NCI-H2171 treated with DMSO at 0.1 percent for 48 hours (cell line): ENCODE measurements at regions not wholly inside any gene's neighbourhood (a gene's known extent, or its start where the extent isn't known, plus 50 kb on each side); places are given as distances from the start of the nearest gene placed in this dataset.
"Not testable (repeated sequence)": the region's sequence is repeated elsewhere in the genome, so short reads cannot be mapped to it uniquely, and the experiment has no call there.

ENCODE experiments used
- DNase-seq: peaks from one replicate; lab custom pipeline; 2025; lab: John Stamatoyannopoulos, UW

DNA sequence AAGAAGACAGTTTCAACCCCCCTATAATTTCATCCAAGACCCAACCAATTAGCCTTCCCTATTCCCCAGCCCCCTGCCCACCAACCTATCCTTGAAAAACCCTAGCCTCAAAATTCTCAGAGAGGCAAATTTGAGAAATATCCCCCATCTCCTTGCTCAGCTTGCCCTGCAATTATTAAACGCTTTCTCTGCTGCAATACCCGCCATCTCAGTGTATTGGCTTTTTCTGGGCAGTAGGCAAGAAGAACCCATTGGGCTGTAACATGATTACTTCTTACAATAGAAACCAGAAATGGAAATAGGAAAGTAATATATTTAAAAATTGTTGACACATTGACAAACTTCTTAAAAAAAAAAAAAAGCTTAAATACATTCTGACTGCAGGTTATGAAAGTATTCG lies 140.6 kb upstream of the CCDC150 start:
- no peak for DNase-seq

DNA sequence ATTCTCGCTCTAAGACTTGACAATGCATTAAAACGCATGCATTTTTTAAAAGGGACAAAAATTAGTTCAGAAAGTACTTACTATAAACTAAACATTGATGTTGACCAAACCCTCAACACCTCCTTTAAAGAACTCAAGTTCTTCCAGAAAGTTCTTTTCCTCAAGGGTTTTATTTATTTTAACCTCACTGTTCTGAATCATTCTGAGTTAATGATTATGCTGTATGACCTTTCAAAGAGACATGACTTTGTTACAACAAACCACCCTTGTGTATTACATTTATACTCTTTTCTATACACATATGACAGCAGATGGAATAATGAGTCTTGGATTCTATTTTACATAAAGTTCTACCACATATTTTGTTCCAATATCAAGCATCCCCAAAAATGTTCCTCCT lies 139.8 kb upstream of the CCDC150 start:
- DNase-seq: no peak

DNA sequence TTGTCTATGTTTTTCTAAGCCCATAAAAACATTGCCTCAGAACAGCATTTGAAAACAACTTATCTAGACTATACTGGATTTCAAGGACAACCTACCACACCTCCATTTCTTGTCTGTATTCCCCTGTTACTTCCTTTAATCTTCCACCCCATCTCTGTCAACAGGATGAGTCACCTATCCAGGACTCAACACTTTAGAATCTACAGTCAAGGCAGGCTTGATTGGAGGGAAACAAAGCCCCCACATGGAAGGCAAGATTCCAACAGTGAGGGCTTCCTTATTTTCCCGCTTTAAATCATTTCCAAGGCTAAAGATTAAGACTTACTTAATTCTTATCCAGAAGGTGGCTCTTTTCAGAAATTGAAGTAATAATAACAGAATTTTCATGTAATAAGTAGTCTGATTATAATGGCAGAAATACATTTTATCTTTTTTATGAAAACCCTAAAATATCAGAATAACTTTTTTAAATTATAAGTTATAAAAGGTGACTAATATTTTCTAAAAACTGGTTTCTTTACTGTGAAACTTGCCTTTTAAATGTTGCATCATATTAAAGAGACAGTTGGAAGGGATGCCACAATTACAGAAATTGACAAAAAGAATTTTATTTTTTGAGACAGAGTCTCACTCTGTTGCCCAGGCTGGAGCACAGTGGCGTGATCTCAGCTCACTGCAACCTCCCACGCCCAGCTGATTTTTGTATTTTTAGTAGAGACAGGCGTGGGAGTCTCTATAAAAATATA lies 138.7 kb upstream of the CCDC150 start:
- DNase-seq: no peak

DNA sequence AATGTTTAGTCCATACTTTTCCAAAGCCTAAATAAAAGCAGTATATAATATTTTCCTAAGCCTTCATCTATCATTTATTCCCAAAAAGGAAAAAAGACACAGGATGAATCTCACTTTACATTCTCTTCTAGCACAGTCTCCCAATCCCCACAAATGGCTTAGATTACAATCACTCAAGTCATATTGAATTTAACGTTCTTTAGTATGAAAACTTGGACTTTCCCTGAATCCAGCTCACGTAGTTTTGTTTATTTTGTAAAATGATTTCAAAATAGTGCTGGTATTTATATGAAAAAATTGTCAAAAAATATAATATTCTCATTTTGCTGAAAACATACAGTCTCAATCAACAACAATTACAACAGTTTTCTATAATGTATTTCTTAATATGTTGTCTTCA lies 137.7 kb upstream of the CCDC150 start:
- DNase-seq: no peak

DNA sequence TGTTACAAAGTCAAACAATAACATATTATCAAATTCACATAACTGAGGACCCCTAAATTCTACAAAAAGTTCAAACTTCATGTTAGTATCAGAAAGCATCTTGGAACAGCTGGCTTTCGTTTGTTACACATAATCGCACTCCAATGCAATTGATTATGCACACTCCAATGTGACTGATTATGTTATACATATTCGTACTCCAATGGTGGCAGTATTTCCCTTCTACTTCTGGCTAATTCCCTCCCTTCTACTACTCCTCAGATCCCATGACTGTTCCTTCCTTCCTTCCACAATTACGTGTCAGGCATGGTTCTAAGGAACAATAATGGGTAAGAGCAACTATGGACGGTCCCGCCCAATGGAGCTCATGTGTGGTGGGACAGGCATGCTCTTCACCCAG lies 137.1 kb upstream of the CCDC150 start:
- DNase-seq: peak; percentile 37

DNA sequence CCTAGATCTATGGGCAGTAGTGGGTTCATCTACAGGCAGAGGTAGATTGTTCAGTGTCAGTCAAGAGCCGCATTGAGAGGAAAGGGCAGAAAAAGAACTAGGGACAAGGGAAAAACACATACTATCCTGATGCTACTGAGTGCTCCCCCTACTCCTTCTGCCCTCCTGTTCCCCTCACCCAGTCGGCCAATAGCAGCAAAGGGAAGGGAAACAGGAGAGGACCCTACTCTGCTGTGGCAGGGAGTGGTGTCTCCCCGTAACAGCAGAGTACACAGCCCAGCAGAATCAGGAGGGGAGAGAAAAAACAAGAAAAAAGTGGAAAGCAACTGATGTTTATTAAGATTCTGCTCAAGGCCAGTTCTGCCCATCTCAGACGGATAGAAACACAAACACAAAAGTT lies 136.1 kb upstream of the CCDC150 start:
- peak; percentile 18 for DNase-seq

DNA sequence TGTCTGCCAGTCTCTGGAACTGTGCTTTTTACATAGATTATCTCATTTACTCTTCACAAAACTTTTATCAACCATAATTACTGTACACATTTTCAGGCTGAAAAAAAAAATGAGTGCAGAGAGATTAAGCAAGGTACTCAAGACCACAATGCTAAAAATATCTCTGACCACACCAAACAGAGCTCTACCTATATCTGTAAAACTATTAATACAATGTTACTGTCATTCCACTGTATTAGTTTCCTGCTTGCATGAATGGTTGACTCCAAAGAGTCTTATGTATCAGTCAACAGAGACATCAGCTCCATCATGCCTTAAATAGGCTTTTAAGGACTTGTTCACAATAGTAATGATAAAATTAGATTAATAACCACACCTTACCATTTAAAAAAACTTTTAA lies 134.7 kb upstream of the CCDC150 start:
- no peak for DNase-seq

DNA sequence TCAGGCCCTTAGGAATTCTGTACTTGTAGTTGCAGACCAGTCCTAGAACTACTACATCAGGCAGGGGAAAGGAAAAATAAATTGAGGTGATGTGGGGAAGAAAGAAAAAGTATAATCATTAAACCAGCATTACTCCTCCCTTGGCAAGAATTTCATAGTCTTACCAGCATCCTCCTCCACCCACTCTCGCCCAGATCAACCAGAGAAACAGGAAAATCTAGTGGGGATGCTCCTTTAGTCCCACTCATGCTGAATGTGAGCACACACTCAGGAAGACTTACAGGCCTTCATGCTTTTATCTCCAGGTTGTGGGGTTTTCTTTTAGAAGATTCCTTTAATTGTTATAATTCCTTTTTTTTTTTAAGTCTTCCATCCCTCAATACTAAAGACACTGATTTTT lies 129.3 kb upstream of the CCDC150 start:
- DNase-seq: no peak

DNA sequence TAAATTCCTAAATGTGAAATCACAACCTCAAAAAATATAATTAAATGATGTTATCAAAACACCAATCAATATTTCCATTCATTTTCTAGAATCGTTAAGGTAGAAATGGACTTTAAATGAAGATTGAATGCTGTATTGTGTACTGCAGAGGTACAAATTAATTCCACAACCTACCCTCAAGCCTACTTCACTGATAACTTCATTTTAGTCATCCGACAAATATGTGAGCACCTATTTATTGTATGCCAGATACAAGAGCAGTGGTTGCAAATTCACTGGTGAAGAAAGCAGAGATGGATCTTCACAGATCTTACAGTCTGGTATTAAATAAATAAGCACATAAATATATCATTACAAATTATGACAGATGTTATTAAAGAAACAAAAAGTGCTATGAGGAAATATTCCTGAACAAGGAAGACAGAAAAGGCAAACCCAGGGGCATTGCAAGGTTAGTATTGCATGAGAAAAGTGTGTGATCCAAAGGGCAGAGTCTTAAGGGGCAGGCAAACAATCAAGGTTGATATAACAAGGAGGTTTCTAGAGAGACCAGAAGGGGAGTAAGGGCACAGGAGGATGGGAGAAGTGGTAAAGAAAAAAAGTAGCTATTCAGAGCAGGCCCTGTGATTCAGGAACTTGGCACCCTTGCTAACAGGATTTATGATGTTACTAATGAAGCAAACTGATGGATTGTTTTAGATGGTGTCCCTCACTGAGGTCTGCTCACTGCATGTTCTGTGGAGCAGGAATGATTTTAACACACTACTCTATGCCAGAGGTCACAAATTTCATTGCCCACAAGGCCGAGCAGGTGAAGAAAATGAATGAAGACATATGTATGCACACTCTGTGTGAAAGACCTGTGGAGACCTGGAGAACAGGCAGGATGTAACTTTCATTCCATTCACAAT lies 128.0 kb upstream of the CCDC150 start:
- DNase-seq: no peak

DNA sequence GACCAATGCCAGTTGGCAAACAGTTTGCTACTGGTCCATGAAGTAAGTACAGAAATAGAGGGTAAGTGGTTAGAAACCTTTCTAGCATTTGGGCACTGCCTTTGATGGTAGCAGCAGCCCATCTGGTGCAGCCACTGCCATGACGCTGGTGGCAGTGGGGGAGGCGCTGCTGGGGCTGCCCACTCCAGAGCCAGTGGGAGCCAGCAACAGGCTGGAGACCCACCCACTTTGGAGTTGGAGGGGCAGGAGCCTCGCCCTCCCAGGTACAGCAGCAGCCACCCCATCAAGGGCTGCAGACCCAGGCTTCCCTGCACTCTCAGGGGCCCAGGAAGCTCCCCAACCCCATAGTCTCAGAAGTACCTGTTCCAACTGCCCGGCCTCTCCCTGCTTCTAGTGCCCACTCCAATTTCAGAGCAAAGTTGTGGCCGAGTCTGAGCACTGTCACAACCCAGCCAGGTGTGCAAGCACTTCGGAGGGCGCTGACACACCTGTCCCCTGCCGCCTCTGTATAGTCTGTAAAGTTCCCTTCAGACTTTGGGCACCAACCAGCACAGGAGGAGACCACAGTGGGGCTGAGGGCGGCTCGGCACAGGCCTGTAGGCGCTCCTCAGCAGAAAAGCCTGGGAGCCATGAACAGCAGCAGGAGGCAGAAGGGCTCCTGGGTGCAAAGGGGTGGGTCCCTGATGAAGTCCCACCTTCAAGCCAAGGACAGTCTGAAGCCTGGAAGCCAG lies 125.6 kb upstream of the CCDC150 start:
- DNase-seq: no peak

DNA sequence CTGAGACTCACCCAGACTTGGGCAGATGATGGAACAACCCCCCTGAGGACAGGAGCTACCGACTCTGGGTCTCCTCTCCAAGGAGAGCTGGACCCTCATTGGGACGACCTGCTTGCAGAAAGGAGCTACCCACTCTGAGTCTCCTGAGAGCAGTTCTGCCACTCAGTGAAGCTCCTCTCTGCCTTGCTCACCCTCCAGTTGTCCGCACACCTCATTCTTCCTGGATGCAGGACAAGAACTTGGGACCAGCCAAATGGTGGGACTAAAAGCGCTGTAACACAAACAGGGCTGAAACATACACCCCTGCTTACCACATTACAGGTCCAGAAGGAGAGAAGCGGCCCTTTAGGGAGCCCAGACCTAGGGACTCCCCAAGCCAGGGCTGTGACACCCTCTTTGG lies 124.9 kb upstream of the CCDC150 start:
- DNase-seq: no peak

DNA sequence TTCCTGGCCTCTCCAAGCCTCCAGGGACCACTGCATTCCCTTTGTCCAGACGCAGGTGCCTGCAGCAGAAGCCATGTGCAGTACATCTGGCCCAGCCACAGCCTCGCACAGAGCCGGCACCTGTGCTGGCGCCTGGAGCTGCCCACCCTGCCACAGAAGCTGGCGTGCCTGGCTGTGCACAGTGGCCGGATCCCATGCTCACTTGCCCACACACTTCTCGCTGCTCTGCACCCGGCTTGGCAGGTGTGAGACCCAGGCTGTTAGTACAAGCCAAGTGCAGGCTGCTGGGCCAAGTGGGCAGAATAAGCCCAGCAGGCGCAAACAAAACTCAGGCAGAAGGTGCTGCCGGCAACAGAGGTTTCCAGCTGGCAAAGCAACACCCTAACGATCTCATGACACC lies 124.5 kb upstream of the CCDC150 start:
- DNase-seq: peak; percentile 87

DNA sequence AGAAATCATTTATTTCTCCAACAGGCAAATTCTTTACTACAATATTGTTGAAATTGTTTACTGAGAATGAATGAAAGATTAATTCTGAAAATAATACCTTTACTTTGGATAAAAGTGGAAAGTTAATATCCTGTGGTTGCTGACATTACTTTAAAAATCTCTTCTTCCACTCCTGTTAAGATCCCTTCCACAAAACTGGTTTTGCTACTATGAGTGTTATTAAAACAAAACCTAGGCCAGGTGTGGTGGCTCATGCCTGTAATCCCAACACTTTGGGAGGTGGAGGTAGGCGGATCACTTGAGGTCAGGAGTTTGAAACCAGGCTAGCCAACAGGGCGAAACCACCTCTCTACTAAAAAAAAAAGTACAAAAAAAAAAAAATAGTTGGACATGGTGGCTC lies 123.9 kb upstream of the CCDC150 start:
- peak; percentile 47 for DNase-seq

DNA sequence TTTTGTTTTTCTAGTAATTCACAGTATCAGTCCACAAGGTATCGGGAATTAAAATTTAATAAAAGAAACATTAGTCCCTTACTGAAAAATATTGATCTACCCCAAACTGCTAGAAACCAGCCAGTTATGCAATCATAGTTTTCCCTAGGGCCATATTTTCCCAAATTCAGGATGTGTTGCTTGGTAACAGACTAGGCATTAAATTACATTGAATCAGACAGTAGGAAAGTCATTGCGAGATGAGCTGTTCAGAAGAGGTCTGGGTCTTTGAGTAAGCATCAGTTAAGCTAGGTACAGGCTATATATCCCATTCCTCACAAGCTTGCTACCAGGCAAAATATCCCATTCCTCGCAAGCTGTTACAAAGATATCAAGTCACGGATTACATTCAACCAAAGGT lies 123.0 kb upstream of the CCDC150 start:
- DNase-seq: peak; percentile 95

DNA sequence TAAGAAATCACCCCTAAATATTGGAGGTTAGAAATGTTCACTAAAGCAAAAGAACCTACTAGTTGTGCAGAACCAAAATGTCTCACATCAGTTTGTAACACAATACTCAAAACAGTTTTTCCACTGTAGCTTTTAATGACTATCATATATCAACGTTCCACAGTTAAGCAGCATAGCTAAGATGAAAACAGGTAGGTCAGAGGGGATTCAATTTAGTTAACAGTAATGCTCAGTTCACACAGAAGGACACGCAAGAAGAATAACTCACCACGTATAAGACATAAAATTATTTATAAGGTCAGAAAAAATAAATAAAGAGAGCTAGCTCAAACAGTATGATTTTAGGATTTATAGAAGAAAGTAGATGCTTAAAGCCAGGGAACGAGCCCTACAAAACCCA lies 118.9 kb upstream of the CCDC150 start:
- peak; percentile 88 for DNase-seq

DNA sequence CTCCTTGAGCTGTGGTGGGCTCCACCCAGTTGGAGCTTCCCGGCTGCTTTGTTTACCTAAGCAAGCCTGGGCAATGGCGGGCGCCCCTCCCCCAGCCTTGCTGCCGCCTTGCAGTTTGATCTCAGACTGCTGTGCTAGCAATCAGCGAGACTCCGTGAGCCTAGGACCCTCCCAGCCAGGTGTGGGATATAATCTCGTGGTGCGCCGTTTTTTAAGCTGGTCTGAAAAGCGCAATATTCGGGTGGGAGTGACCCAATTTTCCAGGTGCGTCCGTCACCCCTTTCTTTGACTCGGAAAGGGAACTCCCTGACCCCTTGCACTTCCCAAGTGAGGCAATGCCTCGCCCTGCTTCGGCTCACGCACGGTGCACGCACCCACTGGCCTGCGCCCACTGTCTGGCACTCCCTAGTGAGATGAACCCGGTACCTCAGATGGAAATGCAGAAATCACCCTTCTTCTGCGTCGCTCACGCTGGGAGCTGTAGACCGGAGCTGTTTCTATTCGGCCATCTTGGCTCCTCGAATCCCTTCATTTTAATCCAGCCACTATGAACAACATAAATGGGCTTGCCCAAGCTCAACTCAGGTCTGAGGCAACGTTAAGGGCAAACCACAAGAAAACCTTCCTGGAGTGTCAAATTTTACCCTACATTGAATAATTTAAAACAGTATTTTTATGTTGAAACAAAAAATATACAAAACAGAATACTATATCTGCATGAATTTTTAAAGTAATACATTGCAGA lies 112.4 kb upstream of the CCDC150 start:
- not testable (repeated sequence) for DNase-seq

DNA sequence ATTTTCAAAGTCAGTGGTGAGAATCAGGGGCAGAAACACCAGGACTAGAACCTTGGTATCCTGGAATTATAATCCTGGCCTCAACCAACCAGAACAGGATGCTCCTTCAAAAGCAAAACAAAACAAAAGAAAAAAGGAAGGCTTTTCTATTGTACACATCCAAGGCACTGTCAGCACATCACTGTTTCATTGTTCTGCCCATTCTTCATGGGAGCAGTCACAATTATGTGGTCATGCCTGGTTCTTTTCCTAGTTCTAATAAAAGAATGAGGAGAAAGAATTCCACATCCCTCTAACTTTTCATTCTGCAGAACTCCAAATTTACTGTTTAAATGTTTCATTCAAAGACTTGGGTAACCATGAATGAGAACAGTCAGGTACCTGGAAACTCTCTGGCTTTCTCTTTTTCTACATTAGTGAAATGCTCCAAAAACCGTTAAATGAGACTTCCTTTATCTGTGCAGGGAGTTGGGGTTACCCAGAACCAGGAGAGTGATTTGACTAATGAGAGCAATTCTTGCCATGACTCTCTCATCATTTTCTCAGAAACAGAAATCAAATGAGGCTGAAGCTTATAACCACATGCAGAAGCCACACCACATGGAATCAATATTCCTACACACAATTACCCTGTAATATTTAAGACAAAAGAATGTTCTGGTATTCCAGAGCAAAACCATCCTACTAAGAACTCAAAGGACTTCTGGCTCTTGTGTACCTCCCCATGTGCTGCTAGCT lies 110.9 kb upstream of the CCDC150 start:
- DNase-seq: no peak

DNA sequence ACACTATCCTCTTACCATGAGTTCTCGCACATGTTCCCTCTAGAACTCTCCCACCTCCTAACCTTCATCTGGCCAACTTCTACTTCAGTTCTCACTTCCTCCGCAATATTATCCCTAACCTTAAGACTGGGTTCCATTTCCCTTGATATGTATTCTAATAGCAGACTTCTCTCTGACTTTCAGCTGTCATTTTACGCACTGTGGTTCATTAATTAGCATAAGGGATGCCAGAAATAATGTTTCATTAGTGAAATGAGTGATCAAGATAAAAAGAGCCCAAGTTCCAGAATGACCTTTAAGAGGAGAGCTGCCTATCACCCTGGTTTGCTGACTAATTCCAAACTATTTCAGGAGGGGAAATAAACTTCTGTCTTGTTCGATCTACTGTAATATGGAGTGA lies 108.6 kb upstream of the CCDC150 start:
- DNase-seq: no peak

DNA sequence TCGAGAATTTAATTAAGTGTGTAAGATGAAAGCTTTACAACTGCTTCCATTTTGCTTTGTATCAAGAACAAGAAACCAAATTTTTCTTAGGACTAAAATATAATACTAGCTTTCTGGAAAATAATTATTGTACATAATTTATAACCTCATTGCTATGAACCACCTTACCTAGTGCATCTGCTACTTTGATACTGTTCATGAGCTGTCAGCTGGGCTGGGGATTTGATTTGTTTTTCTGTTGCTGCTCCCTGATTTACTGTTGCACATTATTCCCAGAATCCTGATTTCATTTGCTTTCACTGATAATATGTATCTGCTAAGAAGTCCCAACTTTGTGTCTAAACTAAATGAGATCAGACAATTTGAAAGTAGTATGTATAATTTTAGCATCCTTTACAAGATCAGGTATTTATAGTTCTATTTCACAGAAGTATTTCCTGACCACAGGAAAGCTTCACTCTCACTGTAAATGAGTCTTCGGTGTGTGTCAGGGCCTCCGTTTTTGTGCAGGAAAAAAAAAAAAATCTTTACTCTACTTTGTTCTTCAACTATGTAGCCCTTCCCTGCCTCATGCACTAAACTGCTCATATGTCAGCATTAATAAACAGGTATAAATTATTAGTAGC lies 105.6 kb upstream of the CCDC150 start:
- no peak for DNase-seq

DNA sequence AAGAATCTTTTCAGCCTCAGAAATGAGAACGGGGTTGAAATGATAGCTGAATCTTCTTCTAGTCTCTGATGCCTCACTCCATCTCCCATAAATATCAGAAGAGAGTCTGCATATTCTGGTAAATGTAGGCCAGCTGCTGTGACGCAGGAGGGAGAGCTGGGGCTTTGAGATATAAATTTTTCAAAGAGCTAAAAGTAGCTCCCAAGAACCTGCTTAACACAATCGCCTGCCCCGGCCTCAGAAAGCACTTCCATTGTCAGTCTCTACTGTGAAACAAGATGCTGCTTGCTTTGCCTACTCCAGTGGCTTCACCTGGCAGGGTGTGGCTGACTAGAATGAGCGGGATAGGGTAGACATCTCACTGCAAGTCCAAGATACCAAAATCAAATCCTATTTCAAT lies 105.0 kb upstream of the CCDC150 start:
- peak; percentile 34 for DNase-seq

DNA sequence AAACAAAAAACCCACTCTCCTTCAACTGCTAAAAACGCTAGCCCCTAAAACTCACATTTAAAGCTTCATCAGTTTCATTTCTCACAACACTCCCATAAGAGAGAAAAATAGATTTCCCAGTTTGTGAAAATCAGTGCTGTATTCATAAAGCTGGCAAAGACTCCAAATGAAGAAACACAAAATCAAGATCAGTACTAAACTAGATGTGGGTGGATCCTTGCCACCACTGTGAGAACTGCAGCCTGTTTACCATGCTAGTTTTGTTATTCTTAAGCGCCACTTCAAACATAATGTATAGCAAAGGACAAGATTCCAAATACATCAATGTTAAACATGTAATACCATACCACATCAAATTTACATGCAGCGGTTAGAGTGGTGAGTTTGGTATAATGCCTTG lies 104.5 kb upstream of the CCDC150 start:
- no peak for DNase-seq
